ENCODE measurements at regions not wholly inside any gene's neighbourhood (a gene's known extent, or its start where the extent isn't known, plus 50 kb on each side); places are given as distances from the start of the nearest gene placed in this dataset.

DNA sequence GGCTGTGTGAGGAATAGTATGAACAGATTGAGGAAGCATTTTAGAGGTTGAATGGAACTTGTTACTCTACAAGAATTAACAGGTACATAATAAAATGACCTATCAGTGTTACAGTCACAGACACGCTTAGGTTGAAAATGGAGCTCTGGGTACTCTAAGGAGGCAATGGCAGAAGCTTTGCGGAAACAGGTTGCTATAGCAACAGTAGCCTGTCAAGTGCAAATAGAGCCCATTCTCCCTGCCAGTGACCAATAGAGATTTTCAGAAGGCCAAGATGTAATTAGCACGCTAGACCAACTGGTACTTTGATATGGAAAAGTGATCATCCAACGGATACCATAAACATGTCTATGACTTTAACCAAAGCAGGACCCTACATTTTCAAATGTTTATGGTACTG, 148.5 kb upstream of the FREM2 start:
- intact Hi-C loops (cut with DNase I; ENCODE audit: low total_unique reads): no loop called here
- no peaks in the 10 kb centered on the region for H3K36me3 ChIP-seq
- no peaks in the 10 kb centered on the region for H3K9me3 ChIP-seq
- H3K27ac ChIP-seq: no peak overlapping the region
- no peaks in the 10 kb centered on the region for H3K4me1 ChIP-seq
- no peaks in the 10 kb centered on the region for H3K27me3 ChIP-seq (replicated peaks in 1 of 7)
- 37 to 45% (median 41%) methylated on average over 4 of the region's 4 CpGs for WGBS, 5 donors
- TF ChIP-seq, protein P1, sequence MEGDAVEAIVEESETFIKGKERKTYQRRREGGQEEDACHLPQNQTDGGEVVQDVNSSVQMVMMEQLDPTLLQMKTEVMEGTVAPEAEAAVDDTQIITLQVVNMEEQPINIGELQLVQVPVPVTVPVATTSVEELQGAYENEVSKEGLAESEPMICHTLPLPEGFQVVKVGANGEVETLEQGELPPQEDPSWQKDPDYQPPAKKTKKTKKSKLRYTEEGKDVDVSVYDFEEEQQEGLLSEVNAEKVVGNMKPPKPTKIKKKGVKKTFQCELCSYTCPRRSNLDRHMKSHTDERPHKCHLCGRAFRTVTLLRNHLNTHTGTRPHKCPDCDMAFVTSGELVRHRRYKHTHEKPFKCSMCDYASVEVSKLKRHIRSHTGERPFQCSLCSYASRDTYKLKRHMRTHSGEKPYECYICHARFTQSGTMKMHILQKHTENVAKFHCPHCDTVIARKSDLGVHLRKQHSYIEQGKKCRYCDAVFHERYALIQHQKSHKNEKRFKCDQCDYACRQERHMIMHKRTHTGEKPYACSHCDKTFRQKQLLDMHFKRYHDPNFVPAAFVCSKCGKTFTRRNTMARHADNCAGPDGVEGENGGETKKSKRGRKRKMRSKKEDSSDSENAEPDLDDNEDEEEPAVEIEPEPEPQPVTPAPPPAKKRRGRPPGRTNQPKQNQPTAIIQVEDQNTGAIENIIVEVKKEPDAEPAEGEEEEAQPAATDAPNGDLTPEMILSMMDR (IDR thresholded peaks at IDR 0.05 in 8 of 11, conservative IDR thresholded peaks at IDR 0.05 in 3 of 11): no peak
- no peak for TF ChIP-seq POLR2A (IDR thresholded peaks at IDR 0.05)
- no peak for TF ChIP-seq POLR2AphosphoS5 (IDR thresholded peaks at IDR 0.05)
- no peak overlapping the region for H3K4me3 ChIP-seq
- DNase-seq: no peak

GRCh38 chr13:38539632-38540031, 147.2 kb upstream of the FREM2 start:
- Histone ChIP-seq H3K27ac (no peak overlapping the region), H3K4me1 (no peaks in the 10 kb centered on the region), H3K9me3 (no peaks in the 10 kb centered on the region), H3K27me3 (replicated peaks in 1 of 7) (no peaks in the 10 kb centered on the region), H3K4me3 (no peak overlapping the region), H3K36me3 (no peaks in the 10 kb centered on the region)
- intact Hi-C loops (cut with DNase I; ENCODE audit: low total_unique reads): no loop called here
- TF ChIP-seq POLR2AphosphoS5 (IDR thresholded peaks at IDR 0.05) (no peak), POLR2A (IDR thresholded peaks at IDR 0.05) (no peak)
- TF ChIP-seq, protein P1 (IDR thresholded peaks at IDR 0.05 in 8 of 11, conservative IDR thresholded peaks at IDR 0.05 in 3 of 11): no peak
- 85 to 95% (median 91%) methylated on average over 2 of the region's 2 CpGs for WGBS, 5 donors
- no peak for DNase-seq

GRCh38 chr13:38542601-38543000, 144.3 kb upstream of the FREM2 start:
- H3K4me1 ChIP-seq: no peaks in the 10 kb centered on the region
- H3K9me3 ChIP-seq: no peaks in the 10 kb centered on the region
- H3K27ac ChIP-seq: no peak overlapping the region
- no peaks in the 10 kb centered on the region for H3K36me3 ChIP-seq
- H3K4me3 ChIP-seq: no peak overlapping the region
- TF ChIP-seq POLR2AphosphoS5 (IDR thresholded peaks at IDR 0.05) (no peak), POLR2A (IDR thresholded peaks at IDR 0.05) (no peak)
- TF ChIP-seq, protein P1 (IDR thresholded peaks at IDR 0.05 in 8 of 11, conservative IDR thresholded peaks at IDR 0.05 in 3 of 11): no peak
- intact Hi-C loops (cut with DNase I; ENCODE audit: low total_unique reads): no loop called here
- no peak for DNase-seq
- no peaks in the 10 kb centered on the region for H3K27me3 ChIP-seq (replicated peaks in 1 of 7)
- 58% methylated on average over 3 of the region's 3 CpGs for WGBS, 5 donors

DNA sequence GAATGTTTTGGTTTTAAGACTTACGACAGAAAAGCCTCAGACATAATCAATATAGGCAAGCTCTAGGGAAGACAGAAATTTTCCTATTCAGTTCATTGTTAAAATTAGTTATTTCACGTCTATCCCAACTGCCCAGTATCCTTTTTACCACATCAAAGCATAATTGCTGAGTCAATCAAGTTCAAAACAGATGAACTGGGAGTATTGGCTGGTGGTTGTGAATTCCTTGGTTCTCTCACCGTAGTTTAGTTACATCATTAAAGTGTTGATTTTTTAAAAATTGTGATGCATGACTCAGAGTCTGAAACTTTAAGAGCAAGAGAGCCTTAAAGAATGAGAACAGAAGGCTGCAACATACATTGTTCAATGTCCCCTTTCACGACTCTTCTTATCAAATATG, 143.3 kb upstream of the FREM2 start:
- no peak overlapping the region for H3K4me3 ChIP-seq
- DNase-seq: no peak
- no peak for TF ChIP-seq POLR2AphosphoS5 (IDR thresholded peaks at IDR 0.05)
- no peak for TF ChIP-seq POLR2A (IDR thresholded peaks at IDR 0.05)
- TF ChIP-seq, protein P1 (IDR thresholded peaks at IDR 0.05 in 8 of 11, conservative IDR thresholded peaks at IDR 0.05 in 3 of 11): no peak
- WGBS, 5 donors: 67 to 82% (median 74%) methylated on average over 4 of the region's 4 CpGs
- no peak overlapping the region for H3K27ac ChIP-seq
- no peaks in the 10 kb centered on the region for H3K4me1 ChIP-seq
- H3K27me3 ChIP-seq (replicated peaks in 1 of 7): no peaks in the 10 kb centered on the region
- H3K9me3 ChIP-seq: peaks cover 0 to 5% (median 0%) of the 10 kb centered on the region in 8 donors
- intact Hi-C loops (cut with DNase I; ENCODE audit: low total_unique reads): no loop called here
- no peaks in the 10 kb centered on the region for H3K36me3 ChIP-seq
